Activated naive CD4-positive, alpha-beta T cell treated with anti-CD3 and anti-CD28 coated beads, Interleukin-2, amount 50 U/mL, for 24 hours (primary cell): ENCODE measurements at regions not wholly inside any gene's neighbourhood (a gene's known extent, or its start where the extent isn't known, plus 50 kb on each side); places are given as distances from the start of the nearest gene placed in this dataset.

Experiments
- H3K27ac Mint-ChIP-seq: one replicate; pipeline ENCODE4 v1.8.0; 2021; ENCODE audit warnings: mild to moderate bottlenecking, mixed read lengths
- H3K27me3 Mint-ChIP-seq: one replicate; pipeline ENCODE4 v1.8.0; 2021; ENCODE audit warnings: mixed read lengths
- H3K36me3 Mint-ChIP-seq: one replicate; pipeline ENCODE4 v1.8.0; 2021; ENCODE audit warnings: mixed read lengths
- H3K4me1 Mint-ChIP-seq: one replicate; pipeline ENCODE4 v1.8.0; 2021; ENCODE audit warnings: mixed read lengths
- H3K4me3 Mint-ChIP-seq: one replicate; pipeline ENCODE4 v1.8.0; 2021; ENCODE audit warnings: mild to moderate bottlenecking, mixed read lengths
- H3K9me3 Mint-ChIP-seq: one replicate; pipeline ENCODE4 v1.8.0; 2021; ENCODE audit warnings: mixed read lengths

DNA sequence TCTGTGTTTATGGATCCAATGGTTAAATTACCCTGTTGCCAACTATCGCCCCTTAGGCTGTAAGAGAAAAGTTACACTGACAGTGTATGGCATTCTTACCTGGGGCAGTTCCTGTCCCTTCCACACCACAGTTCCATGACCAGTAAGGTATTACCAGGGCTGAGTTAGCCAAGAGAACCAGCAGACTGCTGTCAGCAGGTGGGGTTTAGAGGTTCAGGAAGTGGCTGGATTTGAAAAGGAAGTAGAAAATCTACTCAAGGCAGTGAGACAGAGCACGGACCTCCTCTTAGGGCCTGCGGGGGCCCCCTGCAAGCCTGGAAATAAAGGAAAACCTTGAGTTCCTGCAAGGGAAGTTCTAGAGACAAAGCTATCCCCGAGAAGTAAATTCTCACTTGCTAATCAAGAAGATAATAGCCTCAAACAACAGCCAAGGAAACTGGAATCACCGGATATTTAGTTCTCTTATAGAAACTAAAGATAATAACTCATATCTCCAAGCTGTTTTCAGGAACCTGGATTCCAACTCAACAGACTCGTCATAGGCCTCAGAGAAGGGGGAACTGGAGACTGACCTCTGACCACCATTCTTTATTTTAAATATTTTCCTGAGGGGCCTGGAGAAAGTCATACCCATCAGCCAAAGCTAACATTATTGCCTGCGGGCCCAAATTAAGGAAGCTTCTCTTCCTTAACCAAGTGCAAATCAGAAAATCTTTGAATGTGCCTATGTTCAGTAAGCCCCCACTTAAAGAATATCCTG lies 161.7 kb downstream of the ANXA2 start:
- no peaks in the 10 kb centered on the region for H3K9me3 Mint-ChIP-seq
- H3K27ac Mint-ChIP-seq, result no peak overlapping the region
- H3K4me1 Mint-ChIP-seq, result no peaks in the 10 kb centered on the region
- H3K36me3 Mint-ChIP-seq, result no peaks in the 10 kb centered on the region
- H3K27me3 Mint-ChIP-seq, result peaks cover 18% of the 10 kb centered on the region
- H3K4me3 Mint-ChIP-seq, result no peak overlapping the region

DNA sequence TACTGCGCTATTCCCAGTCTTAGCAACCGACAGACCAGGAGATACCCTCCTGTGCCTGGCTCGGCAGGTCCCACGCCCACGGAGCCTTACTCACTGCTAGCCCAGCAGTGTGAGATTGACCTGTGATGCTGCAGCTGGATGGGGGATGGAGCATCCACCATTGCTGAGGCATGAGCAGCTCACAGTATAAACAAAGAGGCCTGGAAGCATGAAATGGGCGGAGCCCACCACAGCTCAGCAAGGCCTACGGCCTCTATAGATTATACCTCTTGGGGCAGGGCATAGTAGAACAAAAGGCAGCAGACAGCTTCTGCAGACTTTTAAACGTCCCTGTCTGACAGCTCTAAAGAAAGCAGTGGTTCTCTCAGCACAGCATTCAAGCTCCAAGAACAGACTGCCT lies 160.3 kb downstream of the ANXA2 start:
- no peaks in the 10 kb centered on the region for H3K4me1 Mint-ChIP-seq
- no peaks in the 10 kb centered on the region for H3K36me3 Mint-ChIP-seq
- H3K27ac Mint-ChIP-seq, result no peak overlapping the region
- H3K9me3 Mint-ChIP-seq, result no peaks in the 10 kb centered on the region
- peaks cover 22% of the 10 kb centered on the region for H3K27me3 Mint-ChIP-seq
- H3K4me3 Mint-ChIP-seq, result no peak overlapping the region

GRCh38 chr15:60243769-60244168 lies 154.0 kb downstream of the ANXA2 start:
- Mint-ChIP-seq H3K9me3 (no peaks in the 10 kb centered on the region), H3K4me1 (no peaks in the 10 kb centered on the region), H3K4me3 (no peak overlapping the region), H3K27me3 (peaks cover 15% of the 10 kb centered on the region), H3K36me3 (no peaks in the 10 kb centered on the region), H3K27ac (no peak overlapping the region)

DNA sequence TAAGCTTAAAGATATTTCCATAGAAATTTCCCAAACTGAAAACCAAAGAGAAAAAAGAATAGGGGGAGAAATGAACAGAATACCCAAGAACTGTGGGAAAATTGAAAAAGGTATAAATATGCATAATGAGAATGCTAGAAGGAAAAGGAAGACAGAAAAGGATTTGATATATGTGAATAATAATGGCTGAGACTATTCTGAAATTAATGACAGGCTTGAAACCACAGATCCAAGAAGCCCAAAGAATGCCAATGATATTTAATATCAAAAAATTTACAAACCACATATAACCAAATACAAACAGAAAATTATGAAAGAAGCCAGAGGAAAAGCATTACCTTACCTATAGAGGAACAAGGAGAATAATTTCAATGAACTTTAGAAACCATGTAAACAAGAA lies 153.0 kb downstream of the ANXA2 start:
- Mint-ChIP-seq H3K4me1 (no peaks in the 10 kb centered on the region), H3K27ac (peak overlapping the region; percentile 60), H3K9me3 (no peaks in the 10 kb centered on the region), H3K36me3 (no peaks in the 10 kb centered on the region), H3K27me3 (peaks cover 13% of the 10 kb centered on the region), H3K4me3 (no peak overlapping the region)

DNA sequence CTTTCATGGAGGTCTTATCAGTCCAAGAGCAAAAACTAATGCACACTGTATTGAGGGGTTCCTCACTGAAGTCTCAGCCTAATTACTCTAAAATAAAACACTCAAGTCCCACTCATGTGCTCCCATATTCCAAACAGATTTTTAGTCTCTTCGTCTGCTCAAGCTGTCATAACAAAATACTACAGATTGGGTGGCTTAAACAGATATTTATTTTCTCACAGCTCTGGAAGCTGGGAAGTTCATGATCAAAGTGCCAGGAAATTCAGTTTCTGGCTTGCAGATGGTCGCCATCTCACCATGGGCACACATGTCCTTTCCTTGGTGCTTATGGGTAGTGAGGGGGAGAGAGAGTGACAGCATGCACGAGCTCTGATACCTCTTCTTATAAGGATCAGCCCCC lies 147.5 kb downstream of the ANXA2 start:
- no peak overlapping the region for H3K27ac Mint-ChIP-seq
- peaks cover 3% of the 10 kb centered on the region for H3K4me1 Mint-ChIP-seq
- no peak overlapping the region for H3K4me3 Mint-ChIP-seq
- H3K27me3 Mint-ChIP-seq, result peaks cover 20% of the 10 kb centered on the region
- H3K9me3 Mint-ChIP-seq, result no peaks in the 10 kb centered on the region
- H3K36me3 Mint-ChIP-seq, result no peaks in the 10 kb centered on the region

DNA sequence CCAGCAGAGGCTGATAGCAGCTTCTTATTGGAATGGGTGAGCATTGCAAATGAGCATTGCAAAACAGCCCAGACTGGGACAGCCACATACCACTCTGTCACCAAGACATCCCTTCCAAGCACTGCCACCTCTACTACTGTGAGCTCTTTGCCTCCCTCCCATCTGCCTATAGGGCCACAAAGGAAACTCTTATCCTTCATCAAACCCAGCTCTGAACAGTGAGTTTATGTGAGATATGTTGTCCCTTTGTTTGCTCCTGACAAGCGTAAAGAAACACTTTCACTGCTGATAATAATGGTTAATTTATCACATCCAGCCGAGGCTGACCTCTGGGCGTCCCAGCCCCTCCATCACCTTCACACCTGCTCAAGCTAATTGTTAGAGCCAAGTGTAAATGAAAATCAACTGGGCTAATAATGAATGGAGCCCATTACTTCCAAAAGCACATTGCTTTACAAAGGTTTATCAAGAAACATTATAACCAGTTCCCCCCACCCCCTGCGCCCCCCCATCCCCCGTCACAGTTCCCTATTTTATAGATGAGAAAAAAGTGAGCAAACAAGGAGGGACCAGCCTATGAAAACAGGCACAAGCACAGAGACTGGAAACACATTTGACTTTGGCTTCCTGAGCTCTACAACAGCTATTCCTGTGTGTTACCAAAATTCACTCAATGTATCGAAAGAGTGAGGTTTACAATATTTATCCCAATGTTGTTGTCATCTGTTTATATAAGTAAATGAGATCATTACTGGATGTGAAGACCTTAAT lies 146.3 kb downstream of the ANXA2 start:
- H3K4me1 Mint-ChIP-seq, result peaks cover 6% of the 10 kb centered on the region
- no peak overlapping the region for H3K4me3 Mint-ChIP-seq
- peaks cover 20% of the 10 kb centered on the region for H3K27me3 Mint-ChIP-seq
- no peaks in the 10 kb centered on the region for H3K9me3 Mint-ChIP-seq
- H3K36me3 Mint-ChIP-seq, result no peaks in the 10 kb centered on the region
- H3K27ac Mint-ChIP-seq, result no peak overlapping the region

GRCh38 chr15:60254416-60254815 lies 143.4 kb downstream of the ANXA2 start:
- H3K4me3 Mint-ChIP-seq, result no peak overlapping the region
- no peaks in the 10 kb centered on the region for H3K36me3 Mint-ChIP-seq
- H3K4me1 Mint-ChIP-seq, result peaks cover 6% of the 10 kb centered on the region
- H3K9me3 Mint-ChIP-seq, result no peaks in the 10 kb centered on the region
- H3K27me3 Mint-ChIP-seq, result peaks cover 29% of the 10 kb centered on the region
- H3K27ac Mint-ChIP-seq, result no peak overlapping the region

GRCh38 chr15:60255390-60255789 lies 142.4 kb downstream of the ANXA2 start:
- Mint-ChIP-seq H3K27ac (no peak overlapping the region), H3K9me3 (no peaks in the 10 kb centered on the region), H3K27me3 (peaks cover 29% of the 10 kb centered on the region), H3K36me3 (no peaks in the 10 kb centered on the region), H3K4me3 (no peak overlapping the region), H3K4me1 (peaks cover 6% of the 10 kb centered on the region)

DNA sequence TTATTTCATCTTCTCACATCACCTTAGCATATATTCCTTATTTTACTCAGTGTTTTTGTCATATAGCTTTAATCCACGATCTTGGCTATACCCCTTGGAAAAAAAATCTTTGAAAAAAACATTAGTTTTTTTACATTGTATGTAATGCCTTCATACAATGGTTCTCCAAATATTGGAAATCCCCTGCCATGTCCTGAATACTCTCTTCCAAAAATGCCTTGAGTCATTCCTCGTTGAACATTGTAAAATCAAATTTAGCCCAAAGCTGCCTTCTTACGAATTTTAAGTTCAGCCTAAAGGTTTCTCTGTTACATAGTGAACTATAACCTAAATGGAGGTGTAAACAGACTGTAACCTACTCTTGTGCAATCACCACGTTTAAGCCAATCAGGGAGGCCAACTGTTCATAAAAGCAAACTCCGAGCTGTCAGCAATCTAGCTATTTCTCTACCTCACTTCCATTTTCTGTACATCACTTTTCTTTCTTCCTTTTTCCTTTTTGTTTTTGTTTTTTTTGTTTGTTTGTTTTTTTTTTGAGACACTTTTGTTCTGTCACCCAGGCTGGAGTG lies 140.1 kb downstream of the ANXA2 start:
- Mint-ChIP-seq H3K4me1 (peaks cover 6% of the 10 kb centered on the region), H3K27ac (no peak overlapping the region), H3K4me3 (no peak overlapping the region), H3K36me3 (no peaks in the 10 kb centered on the region), H3K9me3 (no peaks in the 10 kb centered on the region), H3K27me3 (peaks cover 28% of the 10 kb centered on the region)

DNA sequence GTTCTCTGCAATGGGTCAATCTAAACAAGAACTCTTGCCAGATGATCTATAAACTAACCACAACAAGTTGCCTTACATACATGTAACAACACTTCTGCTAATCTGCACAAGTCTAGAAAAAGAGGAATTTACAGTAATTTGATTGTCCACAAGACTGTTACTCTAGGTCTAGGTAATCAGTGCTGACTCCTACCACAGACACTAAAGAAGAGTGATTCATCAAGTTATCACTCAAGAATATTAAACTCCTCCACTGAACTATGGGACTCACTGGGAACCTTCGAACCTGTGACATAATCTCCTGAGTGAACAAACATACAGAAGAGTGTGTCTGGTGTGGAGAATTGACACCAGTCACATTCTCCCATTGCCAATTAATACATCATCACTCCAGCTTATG lies 138.3 kb downstream of the ANXA2 start:
- Mint-ChIP-seq H3K4me1 (peaks cover 6% of the 10 kb centered on the region), H3K9me3 (no peaks in the 10 kb centered on the region), H3K4me3 (no peak overlapping the region), H3K27me3 (peaks cover 16% of the 10 kb centered on the region), H3K36me3 (no peaks in the 10 kb centered on the region), H3K27ac (no peak overlapping the region)

DNA sequence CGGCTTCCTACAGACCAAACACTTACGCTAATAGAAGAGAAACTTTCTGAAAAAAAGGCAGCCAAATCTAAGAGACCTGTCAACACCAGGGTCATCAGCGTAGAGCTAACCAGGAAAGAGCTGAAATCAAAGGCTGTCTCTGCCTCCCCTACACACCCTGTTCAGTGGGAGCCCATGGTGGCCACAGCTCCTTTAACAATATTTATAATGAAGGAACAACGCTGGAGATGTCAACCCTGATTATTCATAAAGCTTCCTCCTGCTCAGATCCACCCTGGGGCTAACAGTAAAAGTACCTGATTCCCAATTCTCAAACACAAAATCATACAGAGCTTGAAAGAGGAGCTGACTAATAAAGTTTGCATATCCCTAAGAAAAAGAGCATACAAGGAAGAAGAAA lies 133.7 kb downstream of the ANXA2 start:
- no peaks in the 10 kb centered on the region for H3K4me1 Mint-ChIP-seq
- no peaks in the 10 kb centered on the region for H3K36me3 Mint-ChIP-seq
- H3K9me3 Mint-ChIP-seq, result no peaks in the 10 kb centered on the region
- H3K27ac Mint-ChIP-seq, result no peak overlapping the region
- H3K4me3 Mint-ChIP-seq, result no peak overlapping the region
- H3K27me3 Mint-ChIP-seq, result peaks cover 7% of the 10 kb centered on the region

DNA sequence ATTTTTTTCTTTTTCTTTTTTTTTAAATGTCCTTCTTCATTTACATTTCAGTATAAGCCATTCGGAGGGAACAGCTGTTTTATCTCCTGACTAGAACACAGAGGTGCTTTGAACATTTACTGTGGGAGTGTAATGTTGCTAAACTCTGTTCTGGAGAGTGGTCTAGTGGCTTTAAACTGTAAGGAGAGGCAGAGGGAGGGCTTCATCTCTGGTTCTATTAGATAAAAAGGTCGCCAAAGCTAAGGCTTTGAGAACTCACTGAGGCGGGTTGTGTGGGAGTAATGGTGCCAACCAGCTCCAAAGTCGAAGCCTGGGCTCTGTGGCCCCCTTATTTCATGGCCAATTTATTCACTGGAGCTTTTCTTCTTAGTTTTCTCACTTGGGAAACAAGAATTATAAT lies 133.2 kb downstream of the ANXA2 start:
- Mint-ChIP-seq H3K27ac (no peak overlapping the region), H3K36me3 (no peaks in the 10 kb centered on the region), H3K4me3 (no peak overlapping the region), H3K27me3 (peaks cover 6% of the 10 kb centered on the region), H3K9me3 (no peaks in the 10 kb centered on the region), H3K4me1 (no peaks in the 10 kb centered on the region)

DNA sequence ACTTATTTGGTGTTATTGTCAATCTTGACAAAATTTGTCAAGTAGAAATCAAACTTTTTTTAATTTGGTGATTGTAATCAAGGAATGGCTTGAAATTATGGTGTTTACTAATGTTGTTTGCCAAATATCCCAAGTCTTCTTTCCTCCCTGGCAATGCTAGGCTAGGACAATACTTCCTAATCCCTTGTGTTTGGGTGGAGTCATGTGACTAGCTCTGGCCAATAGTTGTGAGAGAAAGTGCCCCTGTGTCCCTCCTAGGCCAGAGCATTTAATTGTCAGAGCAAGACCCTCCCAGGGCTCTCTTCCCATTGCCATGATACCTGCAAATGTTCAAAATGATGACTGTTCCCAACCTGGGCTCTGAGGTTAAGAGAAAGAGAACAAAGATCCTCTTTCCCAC lies 132.7 kb downstream of the ANXA2 start:
- Mint-ChIP-seq H3K4me1 (no peaks in the 10 kb centered on the region), H3K4me3 (no peak overlapping the region), H3K36me3 (no peaks in the 10 kb centered on the region), H3K9me3 (no peaks in the 10 kb centered on the region), H3K27me3 (peaks cover 6% of the 10 kb centered on the region), H3K27ac (no peak overlapping the region)

GRCh38 chr15:60272623-60273022 lies 125.2 kb downstream of the ANXA2 start:
- Mint-ChIP-seq H3K4me3 (no peak overlapping the region), H3K27me3 (peaks cover 22% of the 10 kb centered on the region), H3K36me3 (peaks cover 5% of the 10 kb centered on the region), H3K4me1 (no peaks in the 10 kb centered on the region), H3K27ac (no peak overlapping the region), H3K9me3 (peaks cover 15% of the 10 kb centered on the region)

- Mint-ChIP-seq H3K27me3 (peaks cover 22% of the 10 kb centered on the region), H3K27ac (no peak overlapping the region), H3K36me3 (peaks cover 5% of the 10 kb centered on the region), H3K9me3 (peaks cover 15% of the 10 kb centered on the region), H3K4me1 (no peaks in the 10 kb centered on the region), H3K4me3 (no peak overlapping the region)
Measured at GRCh38 chr15:60275624-60276023, 122.2 kb downstream of the ANXA2 start.

DNA sequence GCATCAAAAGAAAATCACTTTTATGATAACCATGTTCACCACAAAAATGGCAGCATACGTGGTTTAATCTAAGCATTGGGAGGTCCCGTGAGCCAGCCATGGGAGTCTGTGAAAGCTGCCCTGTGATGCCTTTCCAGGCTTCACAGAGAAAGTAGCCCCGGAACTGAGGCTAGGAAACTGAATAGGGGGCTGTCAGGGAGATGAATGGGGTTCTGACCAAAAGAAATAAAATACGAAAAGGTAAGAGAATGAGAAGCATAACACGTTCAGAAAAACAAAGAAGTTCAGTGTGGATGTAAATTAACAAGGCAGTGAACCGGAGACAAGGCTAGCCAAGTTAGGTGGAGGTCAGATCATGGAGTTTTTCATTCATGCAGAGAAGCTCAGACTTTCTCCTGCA lies 118.9 kb downstream of the ANXA2 start:
- Mint-ChIP-seq H3K27ac (no peak overlapping the region), H3K9me3 (peaks cover 15% of the 10 kb centered on the region), H3K36me3 (peaks cover 5% of the 10 kb centered on the region)

More for the DNA sequence above, 118.9 kb downstream of the ANXA2 start:
- no peaks in the 10 kb centered on the region for H3K4me1 Mint-ChIP-seq
- H3K27me3 Mint-ChIP-seq, result peaks cover 7% of the 10 kb centered on the region
- no peak overlapping the region for H3K4me3 Mint-ChIP-seq
